HAP-1 (cell line): ENCODE measurements at regions not wholly inside any gene's neighbourhood (a gene's known extent, or its start where the extent isn't known, plus 50 kb on each side); places are given as distances from the start of the nearest gene placed in this dataset.
"Not testable (repeated sequence)": the region's sequence is repeated elsewhere in the genome, so short reads cannot be mapped to it uniquely, and the experiment has no call there.

ENCODE experiments used
- DNase-seq, 2 experiments: peaks; one replicate each; pipeline ENCODE4 v3.0.0-alpha.2; 2016 to 2020; ENCODE audit warnings: low spot score in 2 of 2
- H3K27me3 ChIP-seq: fragments of 250-450 bp; sonication (Bioruptor Pico); 2 replicates; pipeline ENCODE4 v1.5.1; 2020; ENCODE audit warnings: low read depth, mild to moderate bottlenecking, moderate library complexity
- H3K36me3 ChIP-seq: fragments of 250-450 bp; sonication (Bioruptor Pico); replicated peaks from 2 replicates; pipeline ENCODE4 v1.5.1; 2020; ENCODE audit warnings: mild to moderate bottlenecking
- H3K4me1 ChIP-seq: fragments of 250-450 bp; sonication (Bioruptor Pico); 2 replicates; pipeline ENCODE4 v1.5.1; 2020; ENCODE audit warnings: mild to moderate bottlenecking
- H3K4me3 ChIP-seq: fragments of 250-450 bp; sonication (Bioruptor Pico); 2 replicates; pipeline ENCODE4 v1.5.1; 2020; ENCODE audit warnings: mild to moderate bottlenecking, moderate library complexity
- H3K9me3 ChIP-seq: fragments of 250-450 bp; sonication (Bioruptor Pico); 2 replicates; pipeline ENCODE4 v1.5.1; 2020; ENCODE audit warnings: mild to moderate bottlenecking, moderate library complexity
- in situ Hi-C: fragments of 300-500 bp; cut with MboI; formaldehyde crosslinking; loops from 3 replicates; pipeline ENCODE4 v1.14.3; 2020; ENCODE audit warnings: low sequenced_read_pairs, inconsistent platforms, mixed read lengths

DNA sequence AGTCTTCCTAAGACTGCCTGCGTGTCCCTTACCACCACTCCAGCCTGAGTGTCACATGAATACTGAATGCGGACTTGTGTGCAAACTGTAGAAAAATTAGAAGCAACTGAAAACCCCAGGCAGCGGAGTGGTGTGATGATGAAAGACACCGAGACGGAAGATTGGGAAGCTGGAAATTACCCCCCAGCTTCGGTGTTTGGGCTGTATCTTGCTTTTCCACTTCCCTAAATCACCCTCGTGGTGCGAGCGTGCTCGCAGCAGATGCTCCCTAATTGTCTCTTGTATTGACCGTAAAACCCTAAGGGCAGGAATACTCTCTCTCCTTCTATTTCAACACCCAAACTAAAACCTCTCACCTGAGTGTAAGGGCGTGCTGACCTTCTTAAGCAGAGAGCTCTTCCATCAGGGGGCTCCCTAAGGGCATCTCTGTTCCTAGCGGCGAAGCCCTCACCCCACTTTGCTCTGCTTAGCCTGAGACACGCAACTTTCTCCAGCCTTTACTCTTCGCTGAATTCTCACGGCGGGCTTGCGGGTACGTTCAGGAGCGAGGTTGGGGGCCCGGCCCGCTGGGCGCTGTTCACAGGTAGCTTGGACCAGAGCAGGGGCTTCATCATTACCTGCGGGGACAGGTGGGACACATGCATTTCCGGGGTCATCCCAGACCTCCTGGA is 62.4 kb downstream of the CRYBB2 start:
- in situ Hi-C loops: no loop called here
- no peaks in the 10 kb centered on the region for H3K9me3 ChIP-seq
- H3K4me3 ChIP-seq: no peak overlapping the region
- DNase-seq: no peak
- H3K36me3 ChIP-seq: no peaks in the 10 kb centered on the region
- no peaks in the 10 kb centered on the region for H3K4me1 ChIP-seq
- peaks cover 29% of the 10 kb centered on the region for H3K27me3 ChIP-seq

DNA sequence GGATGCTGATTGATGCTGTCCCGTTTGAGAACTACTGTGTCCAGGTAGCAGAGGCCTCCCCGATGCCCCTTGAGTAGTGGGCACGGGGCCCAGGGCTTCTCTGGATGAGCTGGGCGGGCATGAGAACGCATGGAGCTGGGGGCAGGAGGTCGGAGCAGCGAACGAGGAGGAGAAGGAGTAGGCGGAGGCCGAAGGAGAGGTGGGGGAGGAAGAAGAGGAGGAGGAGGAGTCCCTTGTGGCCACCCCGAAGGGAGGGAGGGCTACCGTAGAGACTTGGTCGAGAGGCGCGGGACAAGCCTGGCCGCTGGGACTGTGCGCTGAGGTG is 62.9 kb downstream of the CRYBB2 start:
- no peaks in the 10 kb centered on the region for H3K4me1 ChIP-seq
- H3K27me3 ChIP-seq: peaks cover 29% of the 10 kb centered on the region
- no peaks in the 10 kb centered on the region for H3K36me3 ChIP-seq
- H3K9me3 ChIP-seq: no peaks in the 10 kb centered on the region
- H3K4me3 ChIP-seq: no peak overlapping the region
- no peak for DNase-seq
- in situ Hi-C loops: no loop called here

DNA sequence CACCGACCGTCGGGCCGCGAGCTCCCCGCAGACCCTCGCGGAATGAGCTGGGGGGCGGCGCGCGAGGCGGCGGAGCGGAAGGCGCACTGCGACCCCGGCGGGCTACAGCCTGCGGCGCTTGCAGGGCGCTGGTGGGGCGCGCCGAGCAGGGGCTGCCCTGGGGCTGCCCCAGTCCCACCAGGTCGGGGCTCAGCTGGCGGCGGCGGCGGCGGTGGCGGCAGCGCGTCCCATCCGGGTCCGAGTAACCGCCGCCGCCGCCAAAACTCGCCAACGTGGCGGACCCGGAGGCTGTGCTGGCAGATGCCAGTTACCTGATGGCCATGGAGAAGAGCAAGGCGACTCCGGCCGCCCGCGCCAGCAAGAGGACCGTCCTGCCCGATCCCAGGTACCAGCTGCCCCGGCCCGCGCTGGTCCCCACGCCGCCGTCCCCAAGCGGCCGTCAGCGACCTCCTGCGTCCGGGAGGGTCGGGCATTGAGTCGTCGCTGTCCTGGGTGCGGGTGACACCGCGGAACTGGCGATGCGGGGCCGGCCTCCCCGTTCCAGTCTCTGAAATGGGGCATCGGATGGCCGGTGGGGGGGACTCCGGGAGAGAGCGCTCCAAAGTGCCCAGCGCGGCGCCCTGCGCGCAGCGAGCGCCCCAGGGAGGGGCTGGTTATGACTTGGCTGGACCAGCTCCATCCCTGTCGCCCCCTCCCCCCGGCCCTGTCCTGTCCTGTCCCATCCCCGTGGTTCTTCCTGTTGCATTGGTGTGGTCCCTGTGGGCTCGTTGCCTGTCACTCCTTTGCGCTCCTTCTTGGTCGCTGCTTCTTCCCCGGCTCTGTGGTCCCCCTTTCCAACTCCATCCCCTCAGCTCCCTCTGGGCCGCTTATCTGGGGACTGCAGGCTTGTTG is 63.5 kb downstream of the CRYBB2 start:
- DNase-seq: no peak
- H3K27me3 ChIP-seq: peaks cover 29% of the 10 kb centered on the region

DNA sequence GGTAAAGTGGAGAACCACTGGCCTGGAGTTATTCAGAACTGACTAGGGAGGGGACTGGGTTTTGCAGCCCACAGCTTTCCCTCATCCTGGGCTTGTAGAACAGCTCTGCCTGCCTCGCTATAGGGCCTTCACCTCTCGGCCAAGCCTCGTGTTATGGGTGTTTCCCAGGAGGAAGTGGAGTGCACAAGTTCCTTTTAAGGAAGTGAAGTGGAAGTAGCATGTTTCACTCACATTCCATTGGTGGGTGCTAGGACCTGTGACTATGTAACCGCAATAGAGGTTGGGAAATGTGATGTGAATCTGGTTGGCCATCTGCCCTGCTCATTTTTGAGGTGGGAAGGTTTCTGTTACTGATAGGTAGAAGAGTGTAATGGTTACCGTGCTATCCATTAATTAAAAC is 69.0 kb downstream of the CRYBB2 start:
- H3K9me3 ChIP-seq, H3K4me1 ChIP-seq, H3K36me3 ChIP-seq, DNase-seq, H3K4me3 ChIP-seq, in situ Hi-C loops: not testable (repeated sequence)
- peaks cover 13% of the 10 kb centered on the region for H3K27me3 ChIP-seq

More for the DNA sequence above, 63.5 kb downstream of the CRYBB2 start:
- Histone ChIP-seq H3K4me3 (no peak overlapping the region), H3K36me3 (no peaks in the 10 kb centered on the region), H3K4me1 (no peaks in the 10 kb centered on the region), H3K9me3 (no peaks in the 10 kb centered on the region)
- in situ Hi-C loops: no loop called here

DNA sequence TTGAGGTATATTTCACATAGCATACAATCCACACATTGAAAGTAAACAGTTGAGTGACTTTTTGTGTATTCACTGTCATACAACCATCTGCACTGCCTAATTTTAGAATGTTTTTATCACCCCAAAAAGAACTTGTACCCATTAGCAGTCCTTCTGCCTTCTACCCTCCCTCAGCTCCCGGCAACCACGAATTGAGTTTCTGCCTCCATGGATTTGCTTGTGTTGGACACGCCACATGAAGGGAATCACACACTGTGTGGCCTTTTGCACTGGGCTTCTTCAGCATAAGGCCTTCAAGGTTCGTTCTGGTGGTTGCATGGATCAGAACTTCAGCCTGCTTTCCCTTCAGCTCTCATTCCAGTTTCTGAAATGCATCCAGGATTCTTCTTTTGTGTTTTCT is 82.5 kb downstream of the CRYBB2 start:
- H3K4me1 ChIP-seq, H3K4me3 ChIP-seq, H3K9me3 ChIP-seq, DNase-seq, H3K36me3 ChIP-seq, in situ Hi-C loops: not testable (repeated sequence)
- H3K27me3 ChIP-seq: peaks cover 12% of the 10 kb centered on the region

DNA sequence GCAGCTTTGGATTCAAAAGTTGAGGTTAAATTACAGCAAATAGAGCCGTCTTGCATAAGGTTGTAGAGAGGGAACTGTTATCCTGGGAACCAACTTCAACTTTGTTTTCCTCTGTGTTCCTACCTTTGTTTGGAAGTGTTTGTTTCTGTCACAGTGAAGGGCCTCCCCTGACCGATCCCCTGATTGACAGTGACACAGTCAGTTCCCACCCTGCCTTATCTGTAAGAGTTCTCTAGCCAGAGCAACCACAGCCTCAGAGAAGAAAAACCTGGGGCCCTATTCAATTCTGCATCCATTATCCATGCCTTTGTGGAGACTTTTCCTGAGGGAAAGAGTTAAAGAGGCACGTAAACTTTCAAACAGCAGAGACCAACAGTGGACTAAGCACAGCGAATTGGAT is 90.1 kb downstream of the CRYBB2 start:
- H3K9me3 ChIP-seq, H3K27me3 ChIP-seq, in situ Hi-C loops, H3K4me1 ChIP-seq, H3K36me3 ChIP-seq, DNase-seq, H3K4me3 ChIP-seq: not testable (repeated sequence)

DNA sequence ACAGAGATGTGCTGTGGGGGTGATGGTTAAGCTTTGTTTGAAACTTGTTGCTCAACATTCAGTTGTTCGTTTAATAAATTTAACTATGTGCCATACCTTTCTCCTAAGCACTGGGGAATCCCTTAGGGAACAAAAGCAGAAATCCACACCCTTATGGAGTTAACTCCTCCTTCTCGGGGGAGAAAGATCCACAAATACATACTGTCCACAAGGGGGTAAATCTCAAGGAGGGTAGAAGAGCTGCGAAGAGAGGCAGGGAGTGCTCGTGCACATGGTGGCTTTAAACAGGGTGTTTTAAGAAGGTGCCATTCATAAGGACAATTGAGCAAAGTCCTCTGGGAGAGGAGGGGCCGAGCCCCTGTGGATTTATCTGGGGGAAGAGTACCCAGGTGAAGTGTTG is 92.5 kb downstream of the CRYBB2 start:
- H3K27me3 ChIP-seq, H3K36me3 ChIP-seq, H3K4me1 ChIP-seq, H3K4me3 ChIP-seq, DNase-seq, in situ Hi-C loops, H3K9me3 ChIP-seq: not testable (repeated sequence)

DNA sequence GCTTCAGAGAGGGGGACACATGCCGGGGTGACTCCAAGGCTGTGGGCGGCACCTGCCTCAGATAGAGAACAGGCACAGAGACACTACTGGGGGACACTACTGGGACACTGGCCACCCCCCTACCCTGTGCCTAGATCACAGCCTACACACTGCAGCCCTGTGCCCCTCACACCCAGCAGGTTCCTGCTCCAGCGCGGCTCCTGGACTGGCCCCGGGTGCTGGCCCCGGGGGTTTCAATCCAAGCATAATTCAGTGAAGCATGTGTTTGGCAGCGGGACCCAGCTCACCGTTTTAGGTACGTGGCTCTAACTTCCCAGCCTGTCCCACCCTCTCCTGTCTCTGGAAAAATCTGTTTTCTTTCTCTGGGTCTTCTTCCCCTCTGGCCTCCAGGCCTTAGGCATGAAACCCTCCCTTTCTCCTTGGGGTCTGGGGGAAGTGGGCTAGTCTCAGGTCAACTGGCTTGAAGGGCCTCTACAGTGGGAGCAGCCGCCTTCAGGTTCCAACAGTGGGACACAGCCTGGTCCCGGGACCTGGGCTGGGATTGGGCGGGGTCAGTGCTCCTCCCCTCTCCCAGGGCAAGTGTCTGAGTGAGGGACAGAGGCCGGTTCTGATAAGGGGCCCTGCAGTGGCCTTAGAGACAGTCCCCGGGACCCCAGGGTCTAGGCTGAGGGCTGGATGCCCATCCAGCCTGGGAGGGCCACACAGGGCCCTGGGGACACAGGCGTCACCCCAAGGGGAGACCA is 98.8 kb downstream of the CRYBB2 start:
- in situ Hi-C loops: no loop called here
- H3K4me3 ChIP-seq: no peak overlapping the region

DNA sequence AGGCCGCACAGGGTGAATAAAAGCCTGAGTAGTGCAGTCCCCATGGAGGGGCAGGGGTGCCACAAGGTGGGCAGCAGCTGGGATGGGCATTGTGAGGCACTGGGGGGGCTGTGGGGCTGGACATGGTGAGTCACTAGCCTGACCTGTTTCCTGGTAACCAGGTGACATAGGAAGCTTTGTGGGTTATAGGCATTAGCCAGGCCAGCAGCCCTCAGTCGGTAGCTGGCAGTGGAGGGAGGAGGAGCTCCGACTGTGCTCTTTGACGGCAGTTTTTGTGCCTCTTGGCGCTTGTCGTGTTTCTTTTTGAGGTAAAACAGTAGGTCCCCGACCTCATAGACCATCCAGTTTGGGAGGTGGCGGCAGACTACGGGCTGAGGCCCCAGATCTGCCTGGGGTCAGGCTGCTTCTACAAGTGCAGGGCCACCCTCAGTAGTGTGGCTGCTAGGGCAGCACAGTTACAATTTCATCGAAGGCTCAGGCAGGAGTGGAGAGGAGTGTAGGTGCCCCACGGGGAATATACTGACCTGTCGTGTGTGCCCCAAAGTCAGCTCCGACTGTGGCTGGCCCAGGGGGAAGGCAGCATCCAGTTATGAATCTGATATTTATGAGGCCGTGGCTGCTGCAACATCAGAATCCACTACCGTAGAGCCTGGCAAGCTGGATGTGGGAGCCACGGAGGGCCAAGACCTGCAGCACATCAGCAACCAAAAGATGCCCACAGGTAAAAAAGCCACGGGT is 107.7 kb downstream of the CRYBB2 start:
- in situ Hi-C loops: no loop called here
- Histone ChIP-seq H3K4me3 (no peak overlapping the region), H3K27me3 (no peaks in the 10 kb centered on the region), H3K9me3 (no peaks in the 10 kb centered on the region), H3K4me1 (no peaks in the 10 kb centered on the region), H3K36me3 (no peaks in the 10 kb centered on the region)
- DNase-seq: no peak

More for the DNA sequence above, 98.8 kb downstream of the CRYBB2 start:
- no peaks in the 10 kb centered on the region for H3K36me3 ChIP-seq
- no peak for DNase-seq
- no peaks in the 10 kb centered on the region for H3K9me3 ChIP-seq
- H3K27me3 ChIP-seq: no peaks in the 10 kb centered on the region
- no peaks in the 10 kb centered on the region for H3K4me1 ChIP-seq

DNA sequence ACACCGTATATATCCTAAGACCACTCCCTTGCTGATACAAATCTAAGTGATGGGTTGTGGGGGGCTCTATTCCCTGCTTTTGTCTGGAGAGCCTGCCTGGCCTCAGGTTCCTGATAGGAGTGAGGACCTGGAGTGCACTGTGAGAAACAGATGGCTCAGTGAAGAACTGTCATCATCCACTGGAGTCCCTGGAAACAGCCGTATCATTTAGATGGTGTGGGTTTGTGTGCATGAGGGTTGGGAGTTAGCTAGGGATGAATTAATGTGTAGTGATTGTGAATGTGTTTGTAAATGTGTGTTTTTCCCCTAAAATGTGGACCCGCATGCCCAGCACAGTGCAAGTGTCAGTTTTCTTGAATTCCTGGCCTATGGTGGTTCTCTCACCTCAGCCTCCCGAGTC is 111.6 kb downstream of the CRYBB2 start:
- no peaks in the 10 kb centered on the region for H3K9me3 ChIP-seq
- no peak overlapping the region for H3K4me3 ChIP-seq
- H3K36me3 ChIP-seq: no peaks in the 10 kb centered on the region
- in situ Hi-C loops: no loop called here
- no peak for DNase-seq
- H3K27me3 ChIP-seq: no peaks in the 10 kb centered on the region
- H3K4me1 ChIP-seq: no peaks in the 10 kb centered on the region

DNA sequence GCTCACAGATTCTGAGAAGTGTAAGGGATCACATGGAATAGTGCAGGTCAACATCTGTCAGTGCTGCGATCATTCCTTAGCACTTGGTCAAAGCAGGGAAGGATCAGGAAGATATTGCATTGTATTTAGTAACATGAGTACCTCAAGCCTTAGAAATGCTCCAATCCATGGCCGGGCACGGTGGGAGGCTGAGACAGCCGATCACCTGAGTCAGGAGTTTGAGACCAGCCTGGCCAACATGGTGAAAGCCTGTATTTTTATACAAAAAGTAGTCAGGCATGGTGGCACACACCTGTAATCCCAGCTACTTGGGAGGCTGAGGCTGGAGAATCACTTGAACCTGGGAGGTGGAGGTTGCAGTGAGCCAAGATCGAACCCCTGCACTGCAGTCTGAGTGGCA is 112.5 kb downstream of the CRYBB2 start:
- H3K4me1 ChIP-seq, in situ Hi-C loops, H3K4me3 ChIP-seq, H3K9me3 ChIP-seq, H3K36me3 ChIP-seq, DNase-seq, H3K27me3 ChIP-seq: not testable (repeated sequence)

DNA sequence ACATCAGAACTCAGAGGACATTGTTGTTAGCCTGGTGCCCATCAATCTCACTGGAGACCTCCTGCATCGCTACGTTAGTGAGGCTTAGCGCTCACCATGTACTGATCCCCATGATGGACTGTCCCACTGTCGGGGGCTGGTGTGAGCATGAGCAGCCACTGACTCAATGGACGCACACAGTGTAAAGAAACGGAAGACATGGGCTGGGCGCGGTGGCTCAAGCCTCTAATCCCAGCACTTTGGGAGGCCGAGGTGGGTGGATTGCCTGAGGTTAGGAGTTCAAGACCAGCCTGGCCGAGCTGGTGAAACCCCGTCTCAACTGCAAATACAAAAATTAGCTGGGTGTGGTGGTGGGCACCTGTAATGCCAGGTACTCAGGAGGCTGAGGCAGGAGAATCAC is 112.9 kb downstream of the CRYBB2 start:
- Histone ChIP-seq H3K4me1 (no peaks in the 10 kb centered on the region), H3K36me3 (no peaks in the 10 kb centered on the region), H3K9me3 (no peaks in the 10 kb centered on the region), H3K4me3 (no peak overlapping the region), H3K27me3 (no peaks in the 10 kb centered on the region)
- no peak for DNase-seq
- in situ Hi-C loops: no loop called here

DNA sequence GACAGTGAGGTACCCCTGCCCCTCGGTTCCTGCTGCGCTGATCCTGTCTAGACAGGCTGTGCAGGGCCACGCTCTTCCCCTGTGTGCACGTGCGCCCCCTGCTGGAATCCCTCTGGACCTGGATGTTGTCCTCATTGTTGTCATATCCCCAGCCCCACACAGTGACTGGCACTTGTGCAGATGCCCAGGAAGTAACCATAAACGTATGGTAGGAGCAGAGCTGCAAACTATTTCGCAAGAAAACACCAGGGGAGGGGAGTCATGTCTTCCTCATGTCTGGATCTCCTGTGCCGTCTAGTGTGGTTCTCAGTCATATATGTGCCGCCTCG is 114.7 kb downstream of the CRYBB2 start:
- DNase-seq: peak in 1 of 2 experiments; percentile 85
- in situ Hi-C loops: no loop called here
- H3K9me3 ChIP-seq: no peaks in the 10 kb centered on the region

DNA sequence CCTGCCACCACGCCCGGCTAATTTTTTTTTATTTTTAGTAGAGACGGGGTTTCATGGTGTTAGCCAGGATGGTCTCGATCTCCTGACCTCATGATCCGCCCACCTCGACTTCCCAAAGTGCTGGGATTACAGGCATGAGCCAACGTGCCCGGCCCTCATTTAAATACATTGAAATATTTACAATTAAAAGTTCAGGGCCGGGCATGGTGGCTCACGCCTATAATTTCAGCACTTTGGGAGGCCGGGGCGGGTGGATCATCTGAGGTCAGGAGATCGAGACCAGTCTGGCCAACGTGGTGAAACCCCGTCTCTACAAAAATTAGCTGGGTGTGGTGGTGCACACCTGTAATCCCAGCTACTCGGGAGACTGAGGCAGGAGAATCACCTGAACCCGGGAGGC is 115.2 kb downstream of the CRYBB2 start:
- H3K4me1 ChIP-seq, in situ Hi-C loops, H3K36me3 ChIP-seq, DNase-seq, H3K4me3 ChIP-seq, H3K9me3 ChIP-seq, H3K27me3 ChIP-seq: not testable (repeated sequence)

More for the DNA sequence above, 114.7 kb downstream of the CRYBB2 start:
- Histone ChIP-seq H3K4me1 (no peaks in the 10 kb centered on the region), H3K36me3 (no peaks in the 10 kb centered on the region), H3K4me3 (no peak overlapping the region), H3K27me3 (no peaks in the 10 kb centered on the region)
